NCI-H2196 (cell line): ENCODE measurements at regions not wholly inside any gene's neighbourhood (a gene's known extent, or its start where the extent isn't known, plus 50 kb on each side); places are given as distances from the start of the nearest gene placed in this dataset.

Source experiments
- DNase-seq: peaks from one replicate; lab custom pipeline; 2025; ENCODE audit not compliant: unreplicated experiment; lab: John Stamatoyannopoulos, UW

GRCh38 chr2:153028626-153029025, 310.2 kb downstream of the ARL6IP6 start:
- DNase-seq = no peak

- no peak for DNase-seq
Observed at GRCh38 chr2:153027533-153027932, 309.1 kb downstream of the ARL6IP6 start.

- DNase-seq = no peak
Observed at GRCh38 chr2:153020201-153020600, 301.8 kb downstream of the ARL6IP6 start.

- no peak for DNase-seq
Observed at GRCh38 chr2:153005071-153005730, 286.8 kb downstream of the ARL6IP6 start.

GRCh38 chr2:153004627-153005026, 286.2 kb downstream of the ARL6IP6 start:
- DNase-seq = no peak

GRCh38 chr2:152974146-152974545, 255.7 kb downstream of the ARL6IP6 start:
- DNase-seq = no peak

- no peak for DNase-seq
Observed at GRCh38 chr2:152971685-152972084, 253.3 kb downstream of the ARL6IP6 start.

GRCh38 chr2:152962446-152962845, 244.0 kb downstream of the ARL6IP6 start:
- DNase-seq = no peak

- no peak for DNase-seq
Observed at GRCh38 chr2:152961351-152961750, 242.9 kb downstream of the ARL6IP6 start.

GRCh38 chr2:152950126-152950525, 231.7 kb downstream of the ARL6IP6 start:
- DNase-seq = no peak

- no peak for DNase-seq
Observed at GRCh38 chr2:152944099-152944498, 225.7 kb downstream of the ARL6IP6 start.

GRCh38 chr2:152942940-152943440, 224.6 kb downstream of the ARL6IP6 start:
- DNase-seq = no peak

- no peak for DNase-seq
Observed at GRCh38 chr2:152930501-152930900, 212.1 kb downstream of the ARL6IP6 start.

- DNase-seq = no peak
Observed at GRCh38 chr2:152929628-152930027, 211.2 kb downstream of the ARL6IP6 start.

GRCh38 chr2:152925547-152926448, 207.4 kb downstream of the ARL6IP6 start:
- DNase-seq = peak; percentile 61

GRCh38 chr2:152924722-152925121, 206.3 kb downstream of the ARL6IP6 start:
- peak; percentile 7 for DNase-seq

GRCh38 chr2:152924219-152924618, 205.8 kb downstream of the ARL6IP6 start:
- no peak for DNase-seq

- DNase-seq = no peak
Observed at GRCh38 chr2:152920846-152921245, 202.4 kb downstream of the ARL6IP6 start.

GRCh38 chr2:152910970-152911369, 192.6 kb downstream of the ARL6IP6 start:
- no peak for DNase-seq

- DNase-seq = no peak
Observed at GRCh38 chr2:152907046-152907445, 188.6 kb downstream of the ARL6IP6 start.

- DNase-seq = no peak
Observed at GRCh38 chr2:152894051-152894450, 175.6 kb downstream of the ARL6IP6 start.

- DNase-seq = peak; percentile 1
Observed at GRCh38 chr2:152890736-152891135, 172.3 kb downstream of the ARL6IP6 start.
